ENCODE measurements at regions not wholly inside any gene's neighbourhood (a gene's known extent, or its start where the extent isn't known, plus 50 kb on each side); places are given as distances from the start of the nearest gene placed in this dataset.

DNA sequence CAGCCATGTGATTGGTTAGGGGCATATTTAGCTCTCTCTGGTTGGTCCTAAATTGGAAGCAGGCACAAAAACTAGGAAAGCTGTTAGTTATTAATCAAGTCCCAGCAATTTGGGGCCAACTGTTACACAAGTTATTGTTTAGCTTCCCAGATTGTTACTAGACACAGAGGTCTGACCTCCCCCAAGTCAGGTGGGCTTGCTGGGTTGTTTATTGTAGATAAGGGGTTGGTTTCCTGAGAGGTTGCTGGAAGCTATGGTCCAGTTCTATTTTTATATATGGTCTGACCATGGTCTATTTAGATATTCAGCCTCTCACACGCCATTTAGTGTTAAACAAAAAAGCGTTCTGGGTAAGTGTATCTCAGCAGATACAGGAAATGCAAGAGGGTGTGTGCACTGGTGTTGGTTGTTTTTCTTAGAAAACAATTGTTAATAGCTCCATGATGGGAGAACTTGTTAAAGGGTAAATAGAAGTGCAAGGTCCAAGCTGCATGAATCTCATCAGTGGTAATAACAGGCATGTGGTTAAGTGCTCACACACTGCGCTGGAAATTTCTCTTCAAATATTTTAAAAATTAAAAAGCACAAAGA, 150.0 kb downstream of the RAP2A start:
- intact Hi-C loops (cut with micrococcal nuclease; ENCODE audit: unreplicated experiment), result loop anchor here (10.0 kb wide), 1 partner anchor 221 kb away; no protein-coding TSS in a partner anchor
- peak overlapping the region; percentile 19 for H3K4me2 ChIP-seq (ENCODE audit: low read depth, low read length)
- no peaks in the 10 kb centered on the region for H3K79me2 ChIP-seq (ENCODE audit: insufficient read depth, low read length)
- WGBS (ENCODE audit: low lambda C conversion rate), result 19% methylated on average over 3 of the region's 3 CpGs
- ChIA-PET CTCF (ENCODE audit: low intra/inter-chr PET ratio, low total read pairs) (no interaction called here), POLR2A (interaction anchor here (0.8 to 1.3 kb wide), 2 partner anchors 16 to 151 kb away, joined by 3 to 4 read pairs; no protein-coding TSS in a partner anchor)
- H3K36me3 ChIP-seq (replicated peaks in 1 of 2; ENCODE audit: control insufficient read depth in 1 of 2, insufficient read depth in 2 of 2, low read length in 2 of 2), result no peaks in the 10 kb centered on the region
- in situ Hi-C loops (cut with HindIII; ENCODE audit: extremely low pct_ligation_motif_present, low pct_unique_long_range_greater_than_20kb), result no loop called here
- BruUV-seq (replicated peaks), result no TSS peak
- H4K20me1 ChIP-seq (ENCODE audit: insufficient read depth, low read length), result no peaks in the 10 kb centered on the region
- H3K27ac ChIP-seq (ENCODE audit: extremely low read length, insufficient read depth, low read length), result no peak overlapping the region
- FAIRE-seq (no peak), DNase-seq (ENCODE audit: low spot score) (peak; percentile 3), ATAC-seq (peak; percentile 49)
- no peak overlapping the region for H3K9ac ChIP-seq (ENCODE audit: insufficient read depth, low read depth, low read length)
- no peak overlapping the region for H3K4me3 ChIP-seq (replicated peaks in 1 of 3; ENCODE audit: insufficient read depth in 1 of 3, low read depth in 2 of 3, low read length in 3 of 3)
- no peaks in the 10 kb centered on the region for H3K27me3 ChIP-seq (ENCODE audit: control insufficient read depth in 1 of 2, insufficient read depth in 2 of 2, low read length in 2 of 2)
- no peaks in the 10 kb centered on the region for H3K9me3 ChIP-seq (ENCODE audit: low read length)
- no peak overlapping the region for H2AFZ ChIP-seq (ENCODE audit: low read length)
- peaks cover 51% of the 10 kb centered on the region for H3K4me1 ChIP-seq (ENCODE audit: insufficient read depth, low read length)
- TF ChIP-seq, protein P1, sequence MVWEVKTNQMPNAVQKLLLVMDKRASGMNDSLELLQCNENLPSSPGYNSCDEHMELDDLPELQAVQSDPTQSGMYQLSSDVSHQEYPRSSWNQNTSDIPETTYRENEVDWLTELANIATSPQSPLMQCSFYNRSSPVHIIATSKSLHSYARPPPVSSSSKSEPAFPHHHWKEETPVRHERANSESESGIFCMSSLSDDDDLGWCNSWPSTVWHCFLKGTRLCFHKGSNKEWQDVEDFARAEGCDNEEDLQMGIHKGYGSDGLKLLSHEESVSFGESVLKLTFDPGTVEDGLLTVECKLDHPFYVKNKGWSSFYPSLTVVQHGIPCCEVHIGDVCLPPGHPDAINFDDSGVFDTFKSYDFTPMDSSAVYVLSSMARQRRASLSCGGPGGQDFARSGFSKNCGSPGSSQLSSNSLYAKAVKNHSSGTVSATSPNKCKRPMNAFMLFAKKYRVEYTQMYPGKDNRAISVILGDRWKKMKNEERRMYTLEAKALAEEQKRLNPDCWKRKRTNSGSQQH (CRISPR knock-in tag; IDR thresholded peaks at IDR 0.05; ENCODE audit: low read depth), result no peak
- TF ChIP-seq, protein P2, sequence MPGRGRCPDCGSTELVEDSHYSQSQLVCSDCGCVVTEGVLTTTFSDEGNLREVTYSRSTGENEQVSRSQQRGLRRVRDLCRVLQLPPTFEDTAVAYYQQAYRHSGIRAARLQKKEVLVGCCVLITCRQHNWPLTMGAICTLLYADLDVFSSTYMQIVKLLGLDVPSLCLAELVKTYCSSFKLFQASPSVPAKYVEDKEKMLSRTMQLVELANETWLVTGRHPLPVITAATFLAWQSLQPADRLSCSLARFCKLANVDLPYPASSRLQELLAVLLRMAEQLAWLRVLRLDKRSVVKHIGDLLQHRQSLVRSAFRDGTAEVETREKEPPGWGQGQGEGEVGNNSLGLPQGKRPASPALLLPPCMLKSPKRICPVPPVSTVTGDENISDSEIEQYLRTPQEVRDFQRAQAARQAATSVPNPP (CRISPR knock-in tag; IDR thresholded peaks at IDR 0.05), result no peak
- TF ChIP-seq ZFY (CRISPR knock-in tag; IDR thresholded peaks at IDR 0.05), result no peak
- TF ChIP-seq KLF6 (CRISPR knock-in tag; IDR thresholded peaks at IDR 0.05), result no peak
- TF ChIP-seq TOPORS (CRISPR knock-in tag; IDR thresholded peaks at IDR 0.05), result no peak
- no peak for TF ChIP-seq ZNF33B (CRISPR knock-in tag; IDR thresholded peaks at IDR 0.05)
- TF ChIP-seq NFKBIZ (CRISPR knock-in tag; IDR thresholded peaks at IDR 0.05), result no peak
- TF ChIP-seq, protein P3, sequence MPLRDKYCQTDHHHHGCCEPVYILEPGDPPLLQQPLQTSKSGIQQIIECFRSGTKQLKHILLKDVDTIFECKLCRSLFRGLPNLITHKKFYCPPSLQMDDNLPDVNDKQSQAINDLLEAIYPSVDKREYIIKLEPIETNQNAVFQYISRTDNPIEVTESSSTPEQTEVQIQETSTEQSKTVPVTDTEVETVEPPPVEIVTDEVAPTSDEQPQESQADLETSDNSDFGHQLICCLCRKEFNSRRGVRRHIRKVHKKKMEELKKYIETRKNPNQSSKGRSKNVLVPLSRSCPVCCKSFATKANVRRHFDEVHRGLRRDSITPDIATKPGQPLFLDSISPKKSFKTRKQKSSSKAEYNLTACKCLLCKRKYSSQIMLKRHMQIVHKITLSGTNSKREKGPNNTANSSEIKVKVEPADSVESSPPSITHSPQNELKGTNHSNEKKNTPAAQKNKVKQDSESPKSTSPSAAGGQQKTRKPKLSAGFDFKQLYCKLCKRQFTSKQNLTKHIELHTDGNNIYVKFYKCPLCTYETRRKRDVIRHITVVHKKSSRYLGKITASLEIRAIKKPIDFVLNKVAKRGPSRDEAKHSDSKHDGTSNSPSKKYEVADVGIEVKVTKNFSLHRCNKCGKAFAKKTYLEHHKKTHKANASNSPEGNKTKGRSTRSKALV (CRISPR knock-in tag; IDR thresholded peaks at IDR 0.05), result no peak
- no peak for TF ChIP-seq DNMT3B (CRISPR knock-in tag; conservative IDR thresholded peaks at IDR 0.05)
- TF ChIP-seq ZNF256 (CRISPR knock-in tag; conservative IDR thresholded peaks at IDR 0.05), result no peak
- TF ChIP-seq, protein P4, sequence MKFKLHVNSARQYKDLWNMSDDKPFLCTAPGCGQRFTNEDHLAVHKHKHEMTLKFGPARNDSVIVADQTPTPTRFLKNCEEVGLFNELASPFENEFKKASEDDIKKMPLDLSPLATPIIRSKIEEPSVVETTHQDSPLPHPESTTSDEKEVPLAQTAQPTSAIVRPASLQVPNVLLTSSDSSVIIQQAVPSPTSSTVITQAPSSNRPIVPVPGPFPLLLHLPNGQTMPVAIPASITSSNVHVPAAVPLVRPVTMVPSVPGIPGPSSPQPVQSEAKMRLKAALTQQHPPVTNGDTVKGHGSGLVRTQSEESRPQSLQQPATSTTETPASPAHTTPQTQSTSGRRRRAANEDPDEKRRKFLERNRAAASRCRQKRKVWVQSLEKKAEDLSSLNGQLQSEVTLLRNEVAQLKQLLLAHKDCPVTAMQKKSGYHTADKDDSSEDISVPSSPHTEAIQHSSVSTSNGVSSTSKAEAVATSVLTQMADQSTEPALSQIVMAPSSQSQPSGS (CRISPR knock-in tag; IDR thresholded peaks at IDR 0.05), result no peak
- no peak for TF ChIP-seq ZFP82 (CRISPR knock-in tag; IDR thresholded peaks at IDR 0.05; ENCODE audit: borderline replicate concordance)
- TF ChIP-seq, protein P5, sequence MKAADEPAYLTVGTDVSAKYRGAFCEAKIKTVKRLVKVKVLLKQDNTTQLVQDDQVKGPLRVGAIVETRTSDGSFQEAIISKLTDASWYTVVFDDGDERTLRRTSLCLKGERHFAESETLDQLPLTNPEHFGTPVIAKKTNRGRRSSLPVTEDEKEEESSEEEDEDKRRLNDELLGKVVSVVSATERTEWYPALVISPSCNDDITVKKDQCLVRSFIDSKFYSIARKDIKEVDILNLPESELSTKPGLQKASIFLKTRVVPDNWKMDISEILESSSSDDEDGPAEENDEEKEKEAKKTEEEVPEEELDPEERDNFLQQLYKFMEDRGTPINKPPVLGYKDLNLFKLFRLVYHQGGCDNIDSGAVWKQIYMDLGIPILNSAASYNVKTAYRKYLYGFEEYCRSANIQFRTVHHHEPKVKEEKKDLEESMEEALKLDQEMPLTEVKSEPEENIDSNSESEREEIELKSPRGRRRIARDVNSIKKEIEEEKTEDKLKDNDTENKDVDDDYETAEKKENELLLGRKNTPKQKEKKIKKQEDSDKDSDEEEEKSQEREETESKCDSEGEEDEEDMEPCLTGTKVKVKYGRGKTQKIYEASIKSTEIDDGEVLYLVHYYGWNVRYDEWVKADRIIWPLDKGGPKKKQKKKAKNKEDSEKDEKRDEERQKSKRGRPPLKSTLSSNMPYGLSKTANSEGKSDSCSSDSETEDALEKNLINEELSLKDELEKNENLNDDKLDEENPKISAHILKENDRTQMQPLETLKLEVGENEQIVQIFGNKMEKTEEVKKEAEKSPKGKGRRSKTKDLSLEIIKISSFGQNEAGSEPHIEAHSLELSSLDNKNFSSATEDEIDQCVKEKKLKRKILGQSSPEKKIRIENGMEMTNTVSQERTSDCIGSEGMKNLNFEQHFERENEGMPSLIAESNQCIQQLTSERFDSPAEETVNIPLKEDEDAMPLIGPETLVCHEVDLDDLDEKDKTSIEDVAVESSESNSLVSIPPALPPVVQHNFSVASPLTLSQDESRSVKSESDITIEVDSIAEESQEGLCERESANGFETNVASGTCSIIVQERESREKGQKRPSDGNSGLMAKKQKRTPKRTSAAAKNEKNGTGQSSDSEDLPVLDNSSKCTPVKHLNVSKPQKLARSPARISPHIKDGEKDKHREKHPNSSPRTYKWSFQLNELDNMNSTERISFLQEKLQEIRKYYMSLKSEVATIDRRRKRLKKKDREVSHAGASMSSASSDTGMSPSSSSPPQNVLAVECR (CRISPR knock-in tag; IDR thresholded peaks at IDR 0.05; ENCODE audit: borderline replicate concordance), result no peak
- no peak for TF ChIP-seq ZNF772 (CRISPR knock-in tag; IDR thresholded peaks at IDR 0.05)
